IgD-negative memory B cell (primary cell): ENCODE measurements at regions not wholly inside any gene's neighbourhood (a gene's known extent, or its start where the extent isn't known, plus 50 kb on each side); places are given as distances from the start of the nearest gene placed in this dataset.
A peak's percentile ranks its signal among the peaks of the same experiment; 100 is the strongest.

Source experiments
- H3K27ac Mint-ChIP-seq, 3 donors: one replicate each; pipeline ENCODE4 v1.8.0; 2020 to 2022; ENCODE audit warnings: mild to moderate bottlenecking in 3 of 3, mixed read lengths in 3 of 3, moderate library complexity in 1 of 3
- H3K27me3 Mint-ChIP-seq: one replicate; pipeline ENCODE4 v1.8.0; 2021; ENCODE audit warnings: mixed read lengths
- H3K36me3 Mint-ChIP-seq: one replicate; pipeline ENCODE4 v1.8.0; 2020; ENCODE audit warnings: mild to moderate bottlenecking, mixed read lengths
- H3K4me1 Mint-ChIP-seq, 3 donors: one replicate each; pipeline ENCODE4 v1.8.0; 2020 to 2022; ENCODE audit warnings: mixed read lengths in 3 of 3, mild to moderate bottlenecking in 1 of 3
- H3K4me3 Mint-ChIP-seq, 4 donors: one replicate each; pipeline ENCODE4 v1.8.0; 2020 to 2022; ENCODE audit warnings: mild to moderate bottlenecking in 4 of 4, mixed read lengths in 4 of 4, moderate library complexity in 3 of 4
- H3K9me3 Mint-ChIP-seq, 3 donors: one replicate each; pipeline ENCODE4 v1.8.0; 2020 to 2021; ENCODE audit warnings: mixed read lengths in 3 of 3, mild to moderate bottlenecking in 1 of 3

- no peaks in the 10 kb centered on the region for H3K9me3 Mint-ChIP-seq
- H3K36me3 Mint-ChIP-seq = peaks cover 1% of the 10 kb centered on the region
- no peaks in the 10 kb centered on the region for H3K27me3 Mint-ChIP-seq
- H3K4me1 Mint-ChIP-seq = peaks cover 0 to 4% (median 0%) of the 10 kb centered on the region in 3 donors
- peak overlapping the region in 1 of 3 donors; percentile 57 for H3K27ac Mint-ChIP-seq
- no peak overlapping the region for H3K4me3 Mint-ChIP-seq
Measured at GRCh38 chr16:48447940-48448536, 62.8 kb upstream of the SIAH1 start.

DNA sequence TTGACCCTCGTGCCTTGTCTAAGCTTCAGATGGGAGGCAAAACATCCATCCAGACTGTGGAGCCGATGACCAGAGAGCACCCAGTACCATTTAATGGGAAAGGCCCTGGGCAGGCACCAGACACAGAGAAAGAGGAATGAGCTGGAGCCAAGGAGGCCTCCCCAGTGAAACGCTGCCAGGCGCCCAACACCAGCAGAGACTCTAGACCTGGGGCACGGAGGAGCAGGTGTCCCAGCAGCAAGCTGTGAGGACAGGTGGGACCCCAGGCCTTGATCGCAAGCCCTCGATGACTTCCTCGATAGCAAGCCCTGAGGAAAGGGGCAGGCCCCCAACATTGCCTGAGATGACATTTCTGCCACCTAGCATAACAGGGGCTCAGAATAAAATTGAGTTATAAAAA, 62.2 kb upstream of the SIAH1 start:
- Mint-ChIP-seq H3K9me3 (no peaks in the 10 kb centered on the region), H3K27ac (no peak overlapping the region), H3K4me3 (no peak overlapping the region), H3K36me3 (peaks cover 1% of the 10 kb centered on the region), H3K27me3 (no peaks in the 10 kb centered on the region), H3K4me1 (peaks cover 0 to 4% (median 0%) of the 10 kb centered on the region in 3 donors)

DNA sequence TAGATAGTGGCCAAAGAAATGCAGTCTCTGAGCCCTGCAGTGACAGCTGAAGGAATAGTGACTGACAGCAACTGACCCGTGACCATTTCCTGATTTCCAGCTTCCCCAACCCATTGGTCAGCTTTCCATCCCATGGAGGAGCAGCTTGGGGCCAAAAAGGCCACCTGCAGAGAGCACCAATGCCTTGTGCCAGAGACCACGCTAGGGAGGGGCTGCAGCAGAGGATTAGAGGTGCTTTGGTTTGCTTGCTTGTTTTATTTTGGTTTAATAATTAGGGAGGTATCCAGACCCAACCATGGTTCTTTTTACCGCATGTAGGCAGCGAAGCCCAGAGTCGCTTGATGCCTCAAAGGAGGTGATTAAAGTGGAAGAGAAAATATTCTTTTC, 61.3 kb upstream of the SIAH1 start:
- no peaks in the 10 kb centered on the region for H3K27me3 Mint-ChIP-seq
- no peak overlapping the region for H3K4me3 Mint-ChIP-seq
- peaks cover 1% of the 10 kb centered on the region for H3K36me3 Mint-ChIP-seq
- no peaks in the 10 kb centered on the region for H3K9me3 Mint-ChIP-seq
- H3K4me1 Mint-ChIP-seq = peaks cover 0 to 4% (median 0%) of the 10 kb centered on the region in 3 donors
- H3K27ac Mint-ChIP-seq = no peak overlapping the region

GRCh38 chr16:48445782-48446533, 60.7 kb upstream of the SIAH1 start:
- H3K4me1 Mint-ChIP-seq = peaks cover 0 to 4% (median 0%) of the 10 kb centered on the region in 3 donors
- no peaks in the 10 kb centered on the region for H3K9me3 Mint-ChIP-seq
- peaks cover 1% of the 10 kb centered on the region for H3K36me3 Mint-ChIP-seq
- H3K4me3 Mint-ChIP-seq = no peak overlapping the region
- no peak overlapping the region for H3K27ac Mint-ChIP-seq
- H3K27me3 Mint-ChIP-seq = no peaks in the 10 kb centered on the region

DNA sequence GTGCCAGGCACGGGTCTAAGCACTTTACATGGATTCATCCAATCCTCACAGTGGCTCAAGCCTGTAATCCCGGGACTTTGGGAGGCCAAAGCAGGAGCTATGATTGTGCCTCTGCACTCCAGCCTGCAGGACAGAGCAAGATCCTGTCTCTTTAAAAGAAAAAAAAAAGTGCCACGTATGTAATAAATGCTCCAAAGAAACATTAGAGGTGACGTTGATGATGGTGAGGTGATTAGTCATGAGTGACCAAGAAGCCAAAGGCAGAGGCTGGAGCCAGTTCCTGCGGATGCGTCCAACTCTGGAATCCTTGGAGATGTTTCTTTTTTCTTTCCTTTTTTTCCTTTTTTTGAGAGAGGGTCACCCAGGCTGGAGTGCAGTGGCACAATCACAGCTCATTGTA, 59.4 kb upstream of the SIAH1 start:
- Mint-ChIP-seq H3K9me3 (no peaks in the 10 kb centered on the region), H3K27ac (no peak overlapping the region), H3K4me1 (peaks cover 0 to 4% (median 0%) of the 10 kb centered on the region in 3 donors), H3K36me3 (peaks cover 1% of the 10 kb centered on the region), H3K4me3 (no peak overlapping the region), H3K27me3 (no peaks in the 10 kb centered on the region)

DNA sequence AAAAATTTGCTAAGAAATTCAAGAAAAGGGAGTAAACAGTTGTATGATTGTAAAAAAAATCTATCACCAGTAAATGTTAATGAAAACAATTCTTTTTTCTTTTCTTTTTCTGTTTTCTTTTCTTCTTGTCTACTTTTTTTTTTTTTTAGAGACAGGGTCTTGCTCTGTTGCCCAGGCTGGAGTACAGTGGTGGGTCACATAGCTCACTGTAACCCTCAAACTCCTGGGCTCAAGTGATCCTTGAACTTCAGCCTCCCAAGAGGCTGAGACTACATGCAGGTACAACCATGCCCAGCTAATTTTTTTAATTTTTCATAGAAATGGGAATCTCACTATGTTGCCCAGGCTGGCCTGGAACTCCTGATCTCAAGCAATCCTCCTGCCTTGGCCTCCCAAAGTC, 57.2 kb upstream of the SIAH1 start:
- no peaks in the 10 kb centered on the region for H3K9me3 Mint-ChIP-seq
- no peak overlapping the region for H3K4me3 Mint-ChIP-seq
- peaks cover 1% of the 10 kb centered on the region for H3K36me3 Mint-ChIP-seq
- H3K27ac Mint-ChIP-seq = no peak overlapping the region
- H3K27me3 Mint-ChIP-seq = no peaks in the 10 kb centered on the region
- peaks cover 0 to 4% (median 0%) of the 10 kb centered on the region in 3 donors for H3K4me1 Mint-ChIP-seq

- Mint-ChIP-seq H3K4me1 (peaks cover 0 to 4% (median 0%) of the 10 kb centered on the region in 3 donors), H3K9me3 (no peaks in the 10 kb centered on the region), H3K36me3 (peaks cover 1% of the 10 kb centered on the region), H3K4me3 (no peak overlapping the region), H3K27me3 (no peaks in the 10 kb centered on the region), H3K27ac (no peak overlapping the region)
Measured at GRCh38 chr16:48441863-48442279, 56.7 kb upstream of the SIAH1 start.

DNA sequence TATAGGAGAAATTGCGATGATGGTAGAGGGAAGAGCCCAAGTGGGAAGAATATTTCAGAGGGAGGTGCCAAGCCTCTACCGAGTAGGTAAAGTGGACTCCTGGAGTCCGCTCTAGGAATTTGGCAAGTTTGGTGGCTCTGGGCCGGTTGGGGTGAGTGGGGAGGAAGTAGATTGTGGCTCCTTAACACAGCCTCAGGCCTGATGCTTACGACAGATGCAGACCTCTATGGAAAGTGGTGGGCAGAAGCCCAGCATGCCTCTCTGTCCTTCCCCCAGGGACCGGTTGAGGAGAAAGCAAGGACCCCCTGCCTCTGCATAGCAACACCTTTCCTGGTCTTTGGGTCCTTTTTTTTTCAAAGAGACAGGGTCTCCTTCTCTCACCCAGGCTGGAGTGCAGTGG, 55.9 kb upstream of the SIAH1 start:
- H3K36me3 Mint-ChIP-seq = no peaks in the 10 kb centered on the region
- H3K27ac Mint-ChIP-seq = no peak overlapping the region
- H3K4me3 Mint-ChIP-seq = no peak overlapping the region
- H3K27me3 Mint-ChIP-seq = no peaks in the 10 kb centered on the region
- H3K9me3 Mint-ChIP-seq = no peaks in the 10 kb centered on the region
- H3K4me1 Mint-ChIP-seq = no peaks in the 10 kb centered on the region

DNA sequence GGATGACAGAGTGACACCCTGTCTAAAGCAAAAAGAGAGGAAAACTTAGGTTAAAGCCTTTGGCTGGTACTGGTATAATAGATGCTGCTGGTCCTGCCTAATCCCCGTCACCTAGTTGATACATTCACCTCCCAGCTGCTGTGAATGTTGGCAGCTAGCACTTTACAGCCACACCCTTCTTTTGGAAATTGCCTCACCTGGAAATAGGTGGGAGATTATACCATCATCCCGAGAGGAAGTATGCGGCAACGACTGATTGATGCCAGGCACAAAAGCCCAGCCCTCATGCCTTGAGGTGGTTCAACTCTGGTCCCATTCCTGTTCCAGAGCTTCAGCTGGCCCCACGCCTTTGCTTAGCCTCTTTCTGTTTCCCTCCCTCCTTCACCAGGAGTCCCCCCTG, 53.2 kb upstream of the SIAH1 start:
- H3K4me1 Mint-ChIP-seq = peaks cover 19% of the 10 kb centered on the region in 3 donors
- H3K4me3 Mint-ChIP-seq = no peak overlapping the region
- H3K27ac Mint-ChIP-seq = peak overlapping the region in 1 of 3 donors; percentile 90
- no peaks in the 10 kb centered on the region for H3K36me3 Mint-ChIP-seq
- H3K27me3 Mint-ChIP-seq = no peaks in the 10 kb centered on the region
- H3K9me3 Mint-ChIP-seq = no peaks in the 10 kb centered on the region

- no peak overlapping the region for H3K4me3 Mint-ChIP-seq
- no peak overlapping the region for H3K27ac Mint-ChIP-seq
- H3K27me3 Mint-ChIP-seq = no peaks in the 10 kb centered on the region
- peaks cover 34 to 36% (median 34%) of the 10 kb centered on the region in 3 donors for H3K4me1 Mint-ChIP-seq
- H3K9me3 Mint-ChIP-seq = no peaks in the 10 kb centered on the region
- no peaks in the 10 kb centered on the region for H3K36me3 Mint-ChIP-seq
Measured at GRCh38 chr16:48435906-48436305, 50.7 kb upstream of the SIAH1 start.

- Mint-ChIP-seq H3K9me3 (no peaks in the 10 kb centered on the region), H3K4me3 (no peak overlapping the region), H3K36me3 (no peaks in the 10 kb centered on the region), H3K27ac (peak overlapping the region in 1 of 3 donors; percentile 66), H3K27me3 (no peaks in the 10 kb centered on the region), H3K4me1 (peaks cover 36 to 40% (median 37%) of the 10 kb centered on the region in 3 donors)
Measured at GRCh38 chr16:48435318-48435680, 50.1 kb upstream of the SIAH1 start.
